HFFc6 (cell line): ENCODE measurements at regions not wholly inside any gene's neighbourhood (a gene's known extent, or its start where the extent isn't known, plus 50 kb on each side); places are given as distances from the start of the nearest gene placed in this dataset.

ENCODE experiments used
- DNase-seq: peaks from one replicate; pipeline ENCODE4 v3.0.0-alpha.2; 2018
- H3K27ac Mint-ChIP-seq: 2 replicates; pipeline ENCODE4 v1.8.0; 2020; ENCODE audit warnings: mild to moderate bottlenecking, mixed read lengths
- H3K27me3 Mint-ChIP-seq: 2 replicates; pipeline ENCODE4 v1.8.0; 2021; ENCODE audit warnings: mild to moderate bottlenecking, moderate library complexity, mixed read lengths; ENCODE audit not compliant: insufficient read depth
- H3K36me3 Mint-ChIP-seq: 2 replicates; pipeline ENCODE4 v1.8.0; 2021; ENCODE audit warnings: low read depth, mixed read lengths
- H3K4me1 Mint-ChIP-seq: 2 replicates; pipeline ENCODE4 v1.8.0; 2020; ENCODE audit warnings: low read depth, mixed read lengths
- H3K4me3 Mint-ChIP-seq: 2 replicates; pipeline ENCODE4 v1.8.0; 2020; ENCODE audit warnings: mild to moderate bottlenecking, moderate library complexity, mixed read lengths
- H3K9me3 Mint-ChIP-seq: 2 replicates; pipeline ENCODE4 v1.8.0; 2020; ENCODE audit warnings: mild to moderate bottlenecking, mixed read lengths
- CTCF ChIP-seq: fragments of 200-600 bp; sonication (generic); IDR thresholded peaks from 2 replicates; pipeline ENCODE4 v1.5.0; 2021; ENCODE audit warnings: antibody characterized with exemption, mild to moderate bottlenecking

- Mint-ChIP-seq H3K4me3 (no peak overlapping the region), H3K27ac (no peak overlapping the region), H3K36me3 (no peaks in the 10 kb centered on the region), H3K27me3 (no peaks in the 10 kb centered on the region), H3K4me1 (no peaks in the 10 kb centered on the region), H3K9me3 (peaks cover 22% of the 10 kb centered on the region)
- no peak for TF ChIP-seq CTCF
- DNase-seq: no peak
Measured at GRCh38 chr2:129771418-129772189, 207.9 kb upstream of the RAB6C start.

DNA sequence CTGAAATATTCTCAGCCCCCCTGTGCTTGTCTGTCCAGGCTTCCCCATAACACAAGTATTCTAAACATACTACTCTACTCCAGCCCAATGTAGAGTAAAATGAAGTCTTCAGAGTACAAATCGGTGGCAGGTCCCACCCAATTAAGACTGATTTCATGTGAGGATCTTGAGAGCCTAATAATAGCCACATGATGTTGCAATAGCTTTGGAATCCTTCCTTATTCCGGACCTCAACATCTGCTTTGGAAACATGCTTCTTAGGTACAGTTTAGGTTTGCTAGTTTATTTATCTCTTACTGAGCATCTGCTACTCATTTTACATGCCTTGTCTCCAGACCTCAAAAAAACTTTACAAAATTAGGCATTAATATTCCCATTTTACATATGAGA lies 207.3 kb upstream of the RAB6C start:
- H3K4me3 Mint-ChIP-seq: no peak overlapping the region
- no peak for TF ChIP-seq CTCF
- no peaks in the 10 kb centered on the region for H3K36me3 Mint-ChIP-seq
- H3K4me1 Mint-ChIP-seq: no peaks in the 10 kb centered on the region
- H3K27me3 Mint-ChIP-seq: no peaks in the 10 kb centered on the region
- no peak for DNase-seq
- H3K9me3 Mint-ChIP-seq: peaks cover 20% of the 10 kb centered on the region
- no peak overlapping the region for H3K27ac Mint-ChIP-seq

GRCh38 chr2:129775952-129776653 lies 203.4 kb upstream of the RAB6C start:
- H3K27ac Mint-ChIP-seq: no peak overlapping the region
- H3K4me1 Mint-ChIP-seq: no peaks in the 10 kb centered on the region
- peaks cover 22% of the 10 kb centered on the region for H3K9me3 Mint-ChIP-seq
- H3K36me3 Mint-ChIP-seq: no peaks in the 10 kb centered on the region
- H3K27me3 Mint-ChIP-seq: no peaks in the 10 kb centered on the region
- DNase-seq: no peak
- H3K4me3 Mint-ChIP-seq: no peak overlapping the region
- TF ChIP-seq CTCF: no peak

- TF ChIP-seq CTCF: no peak
- H3K27me3 Mint-ChIP-seq: no peaks in the 10 kb centered on the region
- H3K4me1 Mint-ChIP-seq: no peaks in the 10 kb centered on the region
- H3K4me3 Mint-ChIP-seq: no peak overlapping the region
- no peak overlapping the region for H3K27ac Mint-ChIP-seq
- H3K9me3 Mint-ChIP-seq: peaks cover 30% of the 10 kb centered on the region
- no peak for DNase-seq
- H3K36me3 Mint-ChIP-seq: no peaks in the 10 kb centered on the region
Measured at GRCh38 chr2:129777146-129777545, 202.3 kb upstream of the RAB6C start.

DNA sequence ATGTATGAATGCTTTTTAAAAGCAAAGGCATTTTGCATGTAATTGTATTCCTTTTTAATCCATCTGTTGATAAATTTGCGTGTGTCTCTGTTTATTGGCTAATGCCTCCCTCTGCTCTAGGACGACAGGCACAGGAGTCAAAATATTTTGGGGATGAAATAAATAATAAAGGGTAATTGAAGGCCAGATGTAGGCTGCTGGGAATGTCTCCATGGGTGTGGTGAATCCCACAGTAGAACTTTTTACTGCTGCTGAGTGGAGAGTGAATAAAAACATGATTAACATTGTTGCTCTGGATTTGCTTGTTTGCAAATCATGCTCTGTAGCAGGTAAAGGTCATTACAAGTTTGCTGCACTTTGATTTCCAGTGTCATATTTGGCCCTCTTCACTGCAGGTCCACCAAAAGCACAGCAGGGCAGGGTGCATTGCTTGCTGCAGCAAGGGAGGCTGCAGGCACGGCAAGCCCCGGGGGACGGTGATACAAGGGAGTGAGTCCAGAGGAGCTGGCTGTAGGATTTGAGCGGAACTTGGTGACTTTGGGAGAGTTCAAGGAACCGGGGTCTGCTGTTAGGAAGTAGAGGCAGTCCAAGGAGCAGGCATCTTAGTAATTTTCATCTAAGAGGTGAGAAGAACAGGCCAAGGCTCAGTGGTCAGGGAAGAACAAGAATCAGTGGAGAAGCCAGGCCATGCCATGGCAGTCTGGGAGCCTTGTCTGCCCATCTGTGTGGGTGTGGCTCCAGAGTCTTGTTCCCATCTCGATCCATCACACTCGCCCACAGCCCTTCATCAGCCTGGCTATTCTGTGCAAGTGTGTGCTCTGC lies 201.5 kb upstream of the RAB6C start:
- no peak overlapping the region for H3K4me3 Mint-ChIP-seq
- H3K4me1 Mint-ChIP-seq: no peaks in the 10 kb centered on the region
- H3K27me3 Mint-ChIP-seq: peaks cover 3% of the 10 kb centered on the region; the same call in 1 of the 2 replicates
- H3K36me3 Mint-ChIP-seq: no peaks in the 10 kb centered on the region
- no peak for DNase-seq
- peaks cover 30% of the 10 kb centered on the region for H3K9me3 Mint-ChIP-seq
- no peak for TF ChIP-seq CTCF
- H3K27ac Mint-ChIP-seq: no peak overlapping the region
